ENCODE measurements at regions not wholly inside any gene's neighbourhood (a gene's known extent, or its start where the extent isn't known, plus 50 kb on each side); places are given as distances from the start of the nearest gene placed in this dataset.

DNA sequence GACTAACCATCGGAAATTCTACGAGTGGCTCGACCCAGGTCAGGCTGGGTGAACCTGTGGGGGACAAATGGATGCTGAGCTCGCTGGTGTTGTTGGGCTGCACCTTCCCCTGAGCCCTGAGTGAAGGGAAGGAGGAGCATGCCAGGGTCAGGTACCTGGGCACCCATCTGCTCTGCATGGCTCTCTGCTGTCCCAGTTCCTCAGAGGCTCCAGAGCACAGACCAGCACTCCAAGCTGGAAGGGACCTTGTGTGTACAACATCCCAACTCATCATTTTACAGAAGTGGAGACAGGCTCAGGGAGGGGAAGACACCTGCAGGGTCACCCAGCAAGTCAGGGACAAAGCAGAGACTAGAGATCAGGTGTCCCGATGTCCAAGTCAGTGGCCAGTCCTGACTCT lies 84.9 kb upstream of the NLRP1 start:
- no peaks in the 10 kb centered on the region for H3K36me3 ChIP-seq (ENCODE audit: control insufficient read depth, insufficient read depth, low read length)
- 73% methylated on average over 5 of the region's 5 CpGs for WGBS (ENCODE audit: insufficient coverage)
- Mint-ChIP-seq H3K4me1 (no peaks in the 10 kb centered on the region), H3K27me3 (ENCODE audit: low read depth in 2 of 2) (peaks cover 16 to 38% of the 10 kb centered on the region in 2 donors), H3K27ac (no peak overlapping the region), H3K4me3 (no peak overlapping the region), H3K9me3 (no peaks in the 10 kb centered on the region), H3K36me3 (no peaks in the 10 kb centered on the region)
- no peaks in the 10 kb centered on the region for H3K4me1 ChIP-seq (ENCODE audit: control insufficient read depth, insufficient read depth, low read length)
- no peak for ATAC-seq
- TF ChIP-seq CTCF (IDR thresholded peaks at IDR 0.05): no peak
- H3K4me3 ChIP-seq (ENCODE audit: low read length): no peak overlapping the region
- no peaks in the 10 kb centered on the region for H3K9me3 ChIP-seq (ENCODE audit: control insufficient read depth, insufficient read depth, low read length)
- H3K27ac ChIP-seq (ENCODE audit: low read length): no peak overlapping the region
- intact Hi-C loops (cut with micrococcal nuclease): no loop called here
- H3K27me3 ChIP-seq (ENCODE audit: control insufficient read depth, insufficient read depth, low read length): no peaks in the 10 kb centered on the region
- DNase-seq: no peak

DNA sequence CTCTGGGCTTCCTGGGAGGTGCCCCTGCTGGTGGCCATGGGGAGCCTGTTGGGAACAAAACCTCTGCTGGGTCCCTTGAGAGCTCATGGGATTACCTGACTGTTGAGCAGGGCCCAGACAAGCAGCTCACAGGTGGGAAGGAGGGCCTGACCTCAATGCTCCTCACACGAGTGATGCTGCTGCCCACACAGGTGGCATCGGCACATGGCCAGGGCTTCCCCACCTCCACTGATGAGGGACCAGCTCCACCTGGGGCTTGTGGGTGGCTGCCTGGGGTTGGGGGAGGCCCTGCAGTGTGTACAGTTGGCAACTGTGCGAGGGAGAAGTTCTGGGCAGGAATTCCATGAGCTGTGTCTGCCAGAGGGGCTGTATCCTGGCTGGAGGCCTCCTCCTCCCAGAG lies 87.8 kb upstream of the NLRP1 start:
- Histone ChIP-seq H3K27ac (ENCODE audit: low read length) (no peak overlapping the region), H3K27me3 (ENCODE audit: control insufficient read depth, insufficient read depth, low read length) (no peaks in the 10 kb centered on the region), H3K4me1 (ENCODE audit: control insufficient read depth, insufficient read depth, low read length) (no peaks in the 10 kb centered on the region), H3K9me3 (ENCODE audit: control insufficient read depth, insufficient read depth, low read length) (no peaks in the 10 kb centered on the region), H3K4me3 (ENCODE audit: low read length) (no peak overlapping the region), H3K36me3 (ENCODE audit: control insufficient read depth, insufficient read depth, low read length) (no peaks in the 10 kb centered on the region)
- DNase-seq (no peak), ATAC-seq (no peak)
- Mint-ChIP-seq H3K27ac (no peak overlapping the region), H3K9me3 (no peaks in the 10 kb centered on the region), H3K27me3 (ENCODE audit: low read depth in 2 of 2) (peaks cover 18 to 35% of the 10 kb centered on the region in 2 donors), H3K4me3 (no peak overlapping the region), H3K36me3 (no peaks in the 10 kb centered on the region), H3K4me1 (no peaks in the 10 kb centered on the region)
- 85% methylated on average over 3 of the region's 3 CpGs for WGBS (ENCODE audit: insufficient coverage)
- no peak for TF ChIP-seq CTCF (IDR thresholded peaks at IDR 0.05)
- intact Hi-C loops (cut with micrococcal nuclease): no loop called here

DNA sequence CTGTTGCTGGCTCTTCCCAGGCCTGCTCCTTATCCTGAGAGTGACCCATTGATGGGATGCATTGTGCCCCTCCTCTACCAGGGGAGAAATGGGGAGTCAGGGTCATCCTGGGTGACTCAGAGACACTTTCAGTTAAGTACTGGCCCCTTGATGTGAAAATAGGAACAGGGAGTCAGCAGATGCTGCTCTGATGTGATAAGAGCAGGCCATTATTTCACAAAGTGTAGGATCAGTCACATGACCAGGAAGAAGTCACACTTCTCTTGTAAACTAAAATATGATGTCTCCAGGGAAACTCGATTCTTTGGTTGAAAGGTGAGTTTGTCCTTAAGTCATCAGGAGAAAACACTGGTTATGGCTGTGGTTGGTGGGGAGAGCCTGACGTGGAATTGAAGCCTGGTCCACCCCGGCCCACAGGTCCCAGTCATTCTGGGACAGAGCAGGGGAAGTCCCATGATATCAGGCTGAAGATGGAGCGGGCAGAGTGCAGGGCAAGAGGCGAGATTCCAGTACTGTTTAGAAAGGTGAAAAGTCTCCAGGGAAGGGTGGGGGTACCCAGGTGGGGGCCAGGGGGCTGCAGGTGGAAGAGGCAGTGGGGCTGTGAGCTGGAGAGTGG lies 88.6 kb upstream of the NLRP1 start:
- Histone ChIP-seq H3K27ac (ENCODE audit: low read length) (no peak overlapping the region), H3K9me3 (ENCODE audit: control insufficient read depth, insufficient read depth, low read length) (no peaks in the 10 kb centered on the region), H3K36me3 (ENCODE audit: control insufficient read depth, insufficient read depth, low read length) (no peaks in the 10 kb centered on the region), H3K27me3 (ENCODE audit: control insufficient read depth, insufficient read depth, low read length) (peaks cover 2% of the 10 kb centered on the region), H3K4me3 (ENCODE audit: low read length) (no peak overlapping the region), H3K4me1 (ENCODE audit: control insufficient read depth, insufficient read depth, low read length) (no peaks in the 10 kb centered on the region)
- Mint-ChIP-seq H3K27me3 (ENCODE audit: low read depth in 2 of 2) (peaks cover 23 to 39% of the 10 kb centered on the region in 2 donors), H3K27ac (no peak overlapping the region), H3K4me3 (no peak overlapping the region), H3K36me3 (no peaks in the 10 kb centered on the region), H3K4me1 (no peaks in the 10 kb centered on the region), H3K9me3 (no peaks in the 10 kb centered on the region)
- TF ChIP-seq CTCF (IDR thresholded peaks at IDR 0.05): no peak
- DNase-seq (no peak), ATAC-seq (no peak)
- WGBS (ENCODE audit: insufficient coverage): 61% methylated on average over 5 of the region's 5 CpGs
- intact Hi-C loops (cut with micrococcal nuclease): no loop called here
